ENCODE measurements at regions not wholly inside any gene's neighbourhood (a gene's known extent, or its start where the extent isn't known, plus 50 kb on each side); places are given as distances from the start of the nearest gene placed in this dataset.

DNA sequence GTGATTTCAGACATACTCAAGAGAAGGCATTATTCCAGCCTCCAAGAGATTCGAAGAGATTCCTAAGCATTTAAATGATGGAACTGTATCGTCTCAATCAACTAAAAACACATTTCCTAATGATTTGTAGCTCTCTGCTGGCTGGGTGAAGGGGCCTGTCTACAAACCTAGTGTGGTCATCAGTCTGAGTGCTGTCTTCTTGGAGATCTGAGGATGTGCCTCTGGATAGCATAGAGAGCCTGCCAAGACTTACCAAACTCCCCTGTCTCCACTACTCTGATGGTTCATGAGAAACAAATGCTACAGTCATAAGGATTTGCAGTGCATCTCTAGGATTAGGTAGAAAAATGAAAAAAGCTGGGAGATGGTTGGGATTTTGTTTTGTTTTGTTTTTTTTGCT lies 176.9 kb upstream of the CITED2 start:
- no peak for DNase-seq

DNA sequence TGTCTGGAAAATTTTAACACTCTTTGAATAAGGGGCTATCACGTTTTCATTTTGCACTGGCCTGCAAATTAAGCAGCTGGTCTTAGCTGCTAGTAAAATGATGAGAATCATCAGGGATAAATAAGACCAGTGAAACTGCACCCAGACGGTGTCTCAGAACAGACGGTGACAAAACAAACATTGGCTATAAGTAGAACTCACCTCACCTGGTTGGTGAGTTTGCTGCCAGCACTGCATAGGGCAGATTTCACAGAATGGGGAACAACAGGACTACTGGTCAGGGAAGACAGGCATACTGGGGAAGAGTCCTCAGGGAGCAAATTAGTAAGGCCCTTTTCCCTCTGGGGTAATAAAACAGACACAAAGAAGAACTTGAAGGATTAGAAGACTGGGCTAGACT lies 175.9 kb upstream of the CITED2 start:
- DNase-seq = no peak

DNA sequence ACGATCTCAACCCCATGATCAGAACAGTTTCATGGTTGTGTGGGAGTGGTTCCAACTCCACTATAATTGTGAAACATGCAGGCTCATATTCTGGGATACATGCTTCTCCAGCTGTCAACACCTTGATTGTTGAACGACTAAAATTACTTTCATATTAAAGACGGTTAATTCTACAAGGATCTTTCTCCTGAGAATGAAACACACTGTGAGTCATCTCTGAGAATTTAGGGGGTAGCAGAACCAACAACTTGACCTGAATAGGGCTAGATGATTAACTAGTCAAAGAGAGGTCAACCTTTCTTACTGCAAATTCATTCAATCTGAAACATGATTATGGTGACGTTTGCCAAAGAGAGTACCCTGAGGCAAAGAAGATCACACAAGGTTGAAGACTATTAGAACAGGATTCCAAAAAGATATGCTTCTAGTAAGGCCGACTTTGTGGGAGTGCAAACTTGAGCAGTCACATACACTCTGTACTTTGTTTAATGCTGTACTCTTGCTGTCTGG lies 175.2 kb upstream of the CITED2 start:
- no peak for DNase-seq

DNA sequence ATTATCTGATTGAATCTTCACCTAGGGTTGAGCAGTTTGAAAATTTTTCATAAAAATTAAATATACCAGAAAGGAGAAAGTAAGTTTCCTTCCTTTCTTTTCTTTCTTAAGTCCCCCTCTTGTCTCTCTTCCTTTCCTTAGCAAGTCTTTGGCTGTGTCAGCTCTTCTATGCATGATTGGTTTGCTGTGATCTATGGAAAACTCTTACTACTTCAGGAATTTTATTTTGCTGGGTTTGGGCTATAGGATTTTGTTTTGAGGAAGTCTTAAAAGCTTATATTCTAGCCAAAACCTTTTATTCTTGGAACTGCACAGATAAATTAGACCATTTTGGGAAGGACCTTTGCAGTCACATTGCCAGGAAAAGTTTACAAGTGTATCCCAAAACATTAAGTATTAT lies 173.4 kb upstream of the CITED2 start:
- no peak for DNase-seq

DNA sequence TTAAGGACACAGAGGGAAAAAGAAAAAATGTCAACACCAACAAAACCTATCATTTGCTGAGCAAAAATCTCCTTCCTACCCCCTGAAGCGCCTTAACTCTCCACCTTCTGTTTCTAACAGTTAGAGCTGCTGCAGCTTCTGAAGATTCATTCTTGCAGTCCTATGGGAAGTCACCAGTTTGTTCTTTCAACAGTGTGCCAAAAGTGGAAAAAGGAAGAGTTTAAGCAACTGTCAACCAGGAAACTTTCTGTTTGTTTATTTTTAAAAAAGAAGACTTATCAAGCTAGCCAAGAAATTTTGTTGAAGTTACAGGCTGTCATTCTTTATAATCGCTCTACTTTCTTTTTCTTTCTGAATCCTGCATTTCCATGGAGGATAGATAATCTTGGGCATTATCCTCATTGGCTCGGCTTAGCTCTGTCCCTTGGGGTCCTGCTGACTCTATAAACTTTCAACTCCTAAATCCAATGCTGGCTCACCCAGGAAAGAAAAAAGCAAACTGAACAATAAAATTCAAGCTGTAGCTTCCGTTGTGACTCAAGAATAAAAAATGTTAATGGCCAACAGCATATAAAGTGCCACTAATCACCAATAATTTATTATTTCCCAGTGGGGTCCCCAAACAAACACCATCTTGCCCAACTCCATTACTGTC lies 172.8 kb upstream of the CITED2 start:
- DNase-seq = no peak

DNA sequence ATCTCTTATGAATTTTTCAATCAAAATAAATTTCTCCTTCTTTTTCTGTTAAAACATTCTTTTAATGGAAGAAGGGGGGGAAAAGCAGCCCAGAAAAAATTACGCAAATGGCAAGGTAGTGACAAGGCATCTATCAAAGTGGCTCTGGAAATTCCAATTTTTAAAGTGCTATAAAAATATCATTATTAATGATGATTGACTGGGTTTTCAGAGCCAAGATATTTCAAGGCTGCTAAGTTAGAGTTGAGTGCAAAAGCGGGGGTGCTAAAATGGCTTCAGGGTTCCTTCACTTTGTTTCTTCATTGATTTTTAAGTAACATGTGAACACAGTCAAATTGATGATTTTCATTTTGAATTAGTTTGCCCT lies 171.6 kb upstream of the CITED2 start:
- no peak for DNase-seq

DNA sequence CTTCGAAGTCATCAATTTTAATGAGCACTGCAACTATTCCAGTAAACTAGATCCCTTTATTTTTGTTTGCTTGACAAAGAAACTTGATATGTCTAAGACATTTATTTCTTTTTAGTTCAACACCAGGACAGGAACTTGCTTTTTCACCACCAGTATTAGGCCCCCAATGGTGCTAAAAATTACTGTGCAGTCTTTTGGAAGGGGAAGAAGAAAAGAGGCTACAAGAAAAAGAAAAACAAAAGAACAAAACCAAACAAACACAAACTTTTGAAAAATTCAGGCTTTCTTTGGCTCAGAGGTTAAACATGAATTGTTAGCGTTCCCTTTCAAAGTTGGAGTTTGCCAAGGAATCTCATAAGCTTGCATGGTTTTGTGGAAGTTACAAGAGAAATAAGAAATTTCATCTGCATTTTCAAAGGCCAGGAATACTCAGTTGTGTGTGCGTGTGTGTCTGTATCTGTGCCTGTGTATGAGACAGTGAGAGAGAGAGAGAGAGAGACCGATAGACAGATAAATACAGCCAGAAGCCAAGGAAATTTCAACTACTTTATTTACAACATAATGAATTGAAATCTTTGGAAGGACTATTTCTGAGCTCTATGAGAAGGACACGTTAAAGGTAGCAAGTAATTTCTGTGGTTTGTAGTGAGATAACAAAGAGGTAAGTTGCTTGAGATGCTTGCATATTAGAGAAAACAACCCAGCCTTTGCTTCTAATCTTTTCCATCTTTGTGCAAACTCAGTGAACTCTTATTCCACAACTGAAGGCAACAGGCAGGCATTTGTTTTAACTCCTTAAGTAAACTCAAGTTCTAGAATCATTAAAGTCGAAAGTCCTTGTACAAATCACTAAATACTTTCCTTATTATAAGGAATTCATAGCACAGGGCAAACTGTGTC lies 171.0 kb upstream of the CITED2 start:
- no peak for DNase-seq

DNA sequence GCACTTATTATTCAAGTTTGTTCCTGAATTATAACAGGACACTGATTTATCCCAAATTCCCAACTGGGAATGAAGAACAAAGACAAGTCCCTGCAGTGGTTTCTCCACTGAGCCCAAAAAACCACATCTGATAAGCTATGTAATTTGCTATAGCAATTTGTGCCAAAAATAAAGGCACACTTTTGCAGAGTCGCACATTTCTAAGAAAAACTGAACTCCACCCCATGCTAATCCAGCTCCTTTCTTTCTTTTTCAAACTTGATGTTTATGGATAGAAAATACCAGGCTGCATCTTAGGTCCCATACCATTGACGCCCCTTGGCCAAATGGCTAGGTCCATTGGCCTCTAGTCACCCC lies 170.2 kb upstream of the CITED2 start:
- DNase-seq = no peak

DNA sequence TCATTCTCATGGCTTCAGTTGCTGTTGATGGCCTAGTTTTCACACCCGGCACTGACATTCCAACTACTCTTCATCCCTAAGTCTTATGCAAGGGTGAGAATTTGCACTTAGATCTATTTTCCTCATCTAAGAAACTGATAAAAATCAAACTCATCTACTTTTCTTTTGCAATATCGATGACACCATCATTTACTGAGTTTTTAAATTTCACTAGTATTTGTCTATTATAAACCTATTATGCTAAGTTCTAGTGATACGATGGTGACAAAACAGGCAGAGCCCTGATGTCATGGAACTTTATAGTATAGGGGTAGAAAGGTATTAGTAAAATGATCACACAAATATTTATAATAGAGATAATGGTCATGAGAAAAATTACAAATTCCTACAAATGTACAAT lies 167.9 kb upstream of the CITED2 start:
- no peak for DNase-seq

DNA sequence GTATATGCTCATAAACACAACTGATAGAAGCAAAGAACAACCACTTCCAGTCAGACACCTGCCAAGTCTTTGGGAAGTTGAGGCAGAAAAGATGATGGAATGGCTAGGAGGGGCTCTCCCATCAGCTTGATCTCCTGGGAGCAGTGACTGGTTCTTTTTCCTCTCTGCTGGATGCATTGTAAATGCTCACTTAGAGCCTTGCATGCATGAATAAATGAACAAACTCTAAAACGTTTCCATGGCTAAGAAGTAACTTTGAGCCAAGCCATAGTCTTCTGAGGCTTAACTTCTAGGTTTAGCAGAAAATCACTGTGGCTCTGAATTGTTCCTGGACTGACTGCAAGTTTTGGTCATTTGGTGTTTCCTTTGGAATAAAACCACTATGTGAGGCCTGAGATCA lies 166.4 kb upstream of the CITED2 start:
- no peak for DNase-seq

DNA sequence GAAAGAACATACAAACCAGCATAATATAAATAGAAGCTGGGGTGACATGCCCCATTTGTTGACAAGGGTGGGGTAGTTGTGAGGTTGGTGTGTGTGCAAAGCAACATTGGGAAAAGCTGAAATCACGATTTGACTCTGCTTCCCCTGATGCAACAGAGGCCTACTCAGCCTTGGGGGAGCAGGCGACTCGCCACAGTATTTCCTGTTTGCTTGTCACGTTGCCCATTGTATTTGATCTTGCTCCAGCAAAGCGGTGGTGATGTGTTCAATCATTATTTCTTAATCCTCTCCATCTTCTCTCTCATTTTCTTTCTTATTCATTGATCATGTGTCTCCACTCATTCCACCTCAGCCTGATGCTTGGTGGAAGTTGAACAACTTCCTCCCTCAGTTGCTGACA lies 165.8 kb upstream of the CITED2 start:
- DNase-seq = peak; percentile 74

DNA sequence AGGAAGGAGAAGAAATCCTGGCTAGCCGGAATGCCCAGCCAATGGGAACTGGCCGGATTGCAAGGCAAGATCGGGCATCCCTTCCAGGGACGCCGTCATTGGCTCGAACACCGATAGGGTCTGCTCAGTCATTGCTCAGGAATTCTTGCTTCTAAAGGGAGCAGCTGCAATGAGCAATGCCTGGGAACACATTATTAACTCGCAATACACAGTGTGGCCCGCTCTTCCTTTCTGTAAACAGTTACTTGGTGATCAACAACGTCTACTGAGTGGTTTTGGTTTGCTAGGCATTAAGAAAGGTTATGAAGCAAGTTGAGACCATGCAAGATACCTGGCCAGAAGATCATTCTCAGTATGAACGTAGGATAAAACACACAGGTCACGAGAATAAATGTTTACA lies 165.4 kb upstream of the CITED2 start:
- no peak for DNase-seq

DNA sequence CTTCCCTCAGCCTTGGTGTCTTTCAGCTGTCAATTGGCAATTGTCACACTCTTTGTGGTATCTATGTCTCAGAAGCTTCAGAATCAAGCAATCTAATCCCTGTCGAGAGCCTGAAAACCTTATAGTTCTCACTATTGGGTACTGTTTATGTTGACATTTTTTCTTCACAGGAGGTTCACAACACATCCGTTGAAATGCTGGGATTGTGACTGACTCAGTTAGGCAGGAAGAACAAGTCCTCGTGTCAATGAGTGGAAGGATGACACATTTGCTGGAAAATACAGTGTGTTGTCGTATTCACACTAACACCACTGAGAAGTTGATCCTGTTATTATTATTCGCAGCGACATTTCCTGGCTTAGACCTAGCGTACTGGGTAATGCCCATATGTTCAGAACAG lies 163.9 kb upstream of the CITED2 start:
- DNase-seq = no peak

DNA sequence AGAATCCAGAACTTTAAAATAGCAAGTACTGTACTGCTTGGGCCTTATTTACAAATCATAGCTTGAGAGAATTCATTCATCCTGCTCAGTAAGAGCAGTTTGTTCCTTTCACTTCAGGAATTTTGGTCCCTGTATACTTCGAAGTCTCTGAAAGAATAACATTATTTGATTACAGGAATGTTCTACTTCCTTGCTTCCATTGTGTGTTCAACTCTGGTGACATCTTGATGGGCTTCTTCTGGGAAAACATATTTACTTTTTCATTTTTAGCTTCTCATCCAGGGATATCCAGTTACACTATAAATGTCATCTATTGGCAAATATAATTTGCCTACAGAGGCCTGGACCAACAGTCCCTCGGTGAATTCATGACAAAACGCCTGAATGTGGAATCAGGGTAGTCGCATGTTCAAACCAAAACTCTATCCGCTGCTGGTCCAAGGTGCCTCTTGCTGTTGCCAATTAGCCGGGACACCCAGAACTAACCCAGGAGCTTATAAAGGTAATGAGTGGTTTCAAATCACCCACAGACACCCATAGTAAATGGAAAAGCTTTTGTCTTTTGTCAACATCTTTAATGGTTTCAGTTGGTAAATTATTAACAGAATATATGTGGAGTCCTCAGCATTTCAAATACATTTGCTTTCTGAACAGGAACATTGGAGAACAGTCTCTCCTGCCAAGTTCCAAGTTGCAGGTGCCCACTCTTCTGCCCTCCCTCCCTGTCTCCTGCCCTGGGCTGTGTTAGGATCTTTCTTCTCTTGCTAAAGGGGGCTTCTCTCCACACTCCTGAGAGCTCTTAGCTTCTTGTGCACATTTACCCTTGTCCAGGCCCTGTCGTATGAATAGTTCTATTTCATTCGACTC lies 162.5 kb upstream of the CITED2 start:
- DNase-seq = no peak

DNA sequence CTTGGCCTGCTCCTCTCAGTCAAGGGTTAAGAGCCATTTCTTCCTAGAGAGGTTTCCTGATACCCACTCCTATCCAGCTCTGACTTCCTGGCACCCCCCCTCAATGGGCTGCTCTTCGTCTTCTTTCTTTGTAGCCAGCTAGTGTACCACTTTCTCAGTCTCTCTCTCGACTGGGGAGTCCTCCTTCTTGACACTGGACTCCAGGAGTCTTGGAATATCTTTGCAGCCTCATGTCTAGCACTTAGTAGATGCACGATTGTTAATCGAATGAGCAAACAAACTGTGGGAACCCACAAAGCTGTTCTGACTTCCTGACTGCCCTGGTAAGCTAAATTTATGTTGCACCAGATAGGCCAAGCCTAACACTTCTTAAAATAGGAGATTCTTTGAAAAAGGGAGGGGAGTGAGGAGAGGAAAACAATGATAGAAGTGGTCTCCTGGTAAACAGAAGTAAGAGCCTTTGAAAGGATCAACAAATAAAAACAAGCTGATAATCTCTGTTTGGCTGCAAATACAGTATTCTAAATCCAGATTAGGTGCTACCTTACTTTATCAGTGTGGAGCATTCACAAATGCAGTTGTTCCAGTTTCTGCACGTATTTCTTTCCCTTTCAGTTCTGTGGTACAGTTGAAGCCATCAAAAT lies 160.1 kb upstream of the CITED2 start:
- no peak for DNase-seq

DNA sequence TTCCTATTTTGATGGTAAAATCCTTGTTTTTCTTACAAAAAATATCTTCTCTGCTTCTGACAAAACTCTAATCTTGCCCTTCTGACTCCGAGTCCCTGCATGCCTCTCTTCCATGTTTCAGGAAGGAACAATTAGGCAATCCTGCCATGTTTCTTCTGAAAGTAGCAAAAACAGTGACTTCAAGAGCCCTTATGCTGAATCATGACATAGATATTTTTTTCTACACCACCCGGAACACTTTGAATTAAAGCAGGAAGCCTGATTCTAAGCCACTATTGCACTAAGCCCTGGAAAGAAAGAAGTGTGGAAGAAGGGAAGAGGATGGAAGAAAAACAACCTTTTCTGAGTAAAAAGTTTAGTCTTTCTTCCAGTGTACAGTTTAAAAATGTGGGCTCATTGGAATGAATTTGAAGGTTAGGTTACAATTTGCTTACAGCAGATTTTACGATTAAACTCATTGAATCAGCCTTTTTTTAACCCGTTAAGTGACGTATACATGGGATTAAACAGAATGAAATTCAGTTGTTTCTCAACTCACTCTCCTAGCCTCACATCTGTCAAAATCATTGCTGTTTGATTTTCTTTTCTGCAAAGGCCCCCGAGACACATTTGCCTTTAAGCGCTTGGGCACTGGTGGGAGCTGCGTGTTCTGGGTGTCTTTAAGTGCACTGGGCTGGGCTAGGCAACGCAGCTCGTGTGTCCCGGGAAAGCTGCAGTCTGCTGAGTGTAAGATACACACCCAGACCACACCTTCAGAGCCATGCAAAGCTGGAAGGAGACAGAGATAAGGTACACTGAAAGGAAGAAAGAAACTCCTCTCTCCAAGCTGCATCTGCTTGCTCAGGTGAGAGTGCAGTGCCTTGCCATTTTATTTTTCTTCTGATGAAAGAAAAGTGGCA lies 159.4 kb upstream of the CITED2 start:
- no peak for DNase-seq

DNA sequence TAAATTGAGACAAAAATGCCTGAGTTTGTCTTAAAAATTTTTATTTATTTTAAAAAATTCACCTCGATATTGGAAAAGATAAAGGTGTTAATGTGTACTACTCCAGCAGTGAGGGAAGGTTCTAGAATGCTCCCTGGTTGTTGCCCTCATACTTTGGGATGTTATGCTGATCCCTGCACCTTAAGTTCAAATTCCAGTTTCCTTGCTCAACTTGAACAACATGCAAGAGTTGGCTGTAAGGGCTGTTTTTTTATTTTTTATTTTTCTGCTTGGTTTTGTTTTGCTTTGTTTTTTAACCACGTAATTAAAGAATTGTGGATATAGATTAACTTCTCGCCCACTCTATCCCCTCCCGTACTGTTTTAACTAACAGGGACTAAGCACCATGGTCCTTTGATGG lies 158.7 kb upstream of the CITED2 start:
- DNase-seq = no peak

DNA sequence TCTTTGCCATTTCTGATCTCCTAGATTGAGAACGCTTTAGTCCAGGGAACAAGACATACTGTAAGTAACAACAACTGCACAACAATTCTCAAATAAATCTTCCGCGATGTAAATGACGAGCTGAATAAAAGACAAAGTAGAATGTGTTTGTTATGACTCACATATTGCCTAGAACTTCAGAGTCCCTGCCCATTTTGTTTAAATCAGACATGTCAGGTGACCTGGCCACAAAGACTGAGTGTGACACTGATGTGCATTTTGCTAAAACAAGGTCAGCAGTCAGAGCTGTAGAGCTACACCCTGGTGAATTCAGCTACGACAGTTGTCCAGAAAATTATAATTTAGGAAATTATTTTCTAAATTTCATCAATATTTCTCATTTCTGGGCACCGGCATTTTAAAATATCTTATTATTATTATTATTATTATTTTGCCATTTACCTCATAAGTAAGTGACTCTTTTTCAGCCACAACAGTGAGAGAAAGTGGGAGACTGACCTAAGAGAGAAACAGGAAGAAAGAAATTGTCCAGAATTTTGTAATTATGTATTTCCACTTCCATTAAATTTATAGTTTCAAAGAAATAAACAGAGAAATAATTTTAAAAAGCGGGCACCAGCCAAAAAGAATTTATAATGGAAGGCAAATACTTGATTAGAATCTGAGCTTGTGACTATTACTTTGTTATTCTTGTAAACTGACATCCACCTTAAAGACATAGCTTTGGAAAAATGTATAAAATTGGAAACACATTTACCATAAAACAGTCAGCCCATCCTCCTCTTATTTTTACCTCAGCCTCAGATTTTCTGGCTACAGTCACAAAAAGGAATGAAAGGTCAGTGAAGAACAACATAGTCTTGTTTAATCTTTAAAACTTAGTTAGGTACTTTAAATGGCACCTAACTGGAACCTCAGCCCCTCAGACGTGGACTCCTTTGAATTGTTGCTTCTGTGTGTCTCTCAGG lies 157.0 kb upstream of the CITED2 start:
- peak; percentile 77 for DNase-seq

DNA sequence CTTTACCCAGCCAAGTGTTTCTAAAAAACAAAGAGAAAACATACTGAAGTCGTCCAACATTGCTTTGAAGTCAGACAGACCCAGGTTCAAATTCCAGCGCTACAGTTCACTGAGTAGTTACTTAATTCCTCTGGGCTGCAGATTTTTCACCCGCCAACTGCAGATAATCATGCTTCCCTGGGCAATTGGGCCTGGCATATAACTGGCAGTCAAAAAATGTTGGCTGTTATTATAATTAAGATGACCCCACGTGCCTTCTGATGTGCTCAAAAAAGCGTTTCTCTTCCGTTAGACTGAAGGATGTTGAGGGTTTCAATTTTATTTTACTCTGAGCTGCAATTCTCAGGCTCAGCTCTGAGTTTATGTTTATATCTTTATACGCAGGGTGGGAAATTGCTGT lies 156.1 kb upstream of the CITED2 start:
- no peak for DNase-seq

DNA sequence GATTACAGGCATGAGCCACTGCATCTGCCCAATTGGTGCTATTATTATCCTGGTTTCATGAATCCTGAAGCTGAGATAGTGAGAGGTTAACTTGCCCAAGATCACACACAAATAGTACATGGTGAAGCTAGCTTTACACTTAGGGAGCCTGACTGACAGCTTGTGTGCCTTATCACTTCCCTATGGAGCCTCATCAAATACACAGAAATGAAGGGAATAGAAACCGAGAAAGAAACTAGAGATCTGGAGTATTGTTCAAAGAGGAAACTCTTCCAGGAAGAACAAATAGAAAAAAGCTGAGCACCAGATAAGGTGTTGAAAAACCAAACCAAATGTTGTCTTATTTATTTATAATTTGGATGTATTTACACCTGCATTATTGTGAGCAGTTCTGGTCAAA lies 155.0 kb upstream of the CITED2 start:
- no peak for DNase-seq

DNA sequence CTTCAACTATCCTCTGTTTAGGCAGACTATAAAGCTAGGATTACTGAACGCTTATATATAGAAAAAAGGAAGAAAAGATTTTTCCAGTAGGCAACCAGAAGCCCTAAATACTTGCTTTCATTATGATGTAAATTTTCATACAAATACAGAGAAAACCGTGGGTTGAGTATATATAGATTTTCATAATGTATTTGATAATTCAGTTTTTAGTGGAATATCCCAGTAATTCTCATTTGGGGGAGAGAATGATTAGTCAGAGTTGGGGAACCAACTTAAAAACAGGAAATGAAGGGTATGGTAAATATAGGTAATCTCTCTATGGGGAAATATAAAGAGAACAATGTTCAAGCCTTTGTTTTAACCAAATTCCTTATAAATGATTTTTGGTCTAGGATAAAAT lies 154.0 kb upstream of the CITED2 start:
- DNase-seq = no peak
